SH-SY5Y (cell line): ENCODE measurements at regions not wholly inside any gene's neighbourhood (a gene's known extent, or its start where the extent isn't known, plus 50 kb on each side); places are given as distances from the start of the nearest gene placed in this dataset.

Experiments used
- GATA2 ChIP-seq: IDR thresholded peaks from 2 replicates; pipeline ENCODE4 v1.6.1; 2011; ENCODE audit warnings: mild to moderate bottlenecking, low read depth, low read length
- GATA3 ChIP-seq: IDR thresholded peaks from 2 replicates; pipeline ENCODE4 v1.6.1; 2011; ENCODE audit warnings: low read depth, mild to moderate bottlenecking, low read length, moderate library complexity

GRCh38 chr19:31956771-31957392 is 388.5 kb upstream of the ZNF507 start:
- TF ChIP-seq GATA3 (no peak), GATA2 (no peak)
